Smooth muscle cell (in vitro differentiated cells): ENCODE measurements at regions not wholly inside any gene's neighbourhood (a gene's known extent, or its start where the extent isn't known, plus 50 kb on each side); places are given as distances from the start of the nearest gene placed in this dataset.

Source experiments
- DNase-seq: peaks from one replicate; lab custom pipeline; 2025; ENCODE audit not compliant: unreplicated experiment; lab: John Stamatoyannopoulos, UW
- H2AFZ ChIP-seq: fragments of 200-600 bp; sonication (generic); 2 replicates; pipeline ENCODE4 v1.6.0; 2016; ENCODE audit warnings: antibody characterized with exemption, low read depth, mild to moderate bottlenecking
- H3F3A ChIP-seq: fragments of 200-600 bp; sonication (generic); 2 replicates; pipeline ENCODE4 v1.6.0; 2017; ENCODE audit warnings: antibody characterized with exemption, low read depth
- H3K27ac ChIP-seq: fragments of 200-600 bp; sonication (generic); 2 replicates; pipeline ENCODE4 v1.5.1; 2016; ENCODE audit warnings: low read depth, mild to moderate bottlenecking
- H3K27me3 ChIP-seq: fragments of 200-600 bp; sonication (generic); 2 replicates; pipeline ENCODE4 v1.6.1; 2016; ENCODE audit warnings: low read depth, mild to moderate bottlenecking
- H3K36me3 ChIP-seq: fragments of 200-600 bp; sonication (generic); 2 replicates; pipeline ENCODE4 v1.5.1; 2016; ENCODE audit warnings: low read depth
- H3K4me1 ChIP-seq: fragments of 200-600 bp; sonication (generic); 2 replicates; pipeline ENCODE4 v1.5.1; 2016; ENCODE audit warnings: low read depth
- H3K4me2 ChIP-seq: fragments of 200-600 bp; sonication (generic); 2 replicates; pipeline ENCODE4 v1.6.0; 2016; ENCODE audit warnings: mild to moderate bottlenecking
- H3K4me3 ChIP-seq: fragments of 200-600 bp; sonication (generic); 2 replicates; pipeline ENCODE4 v1.5.1; 2016; ENCODE audit warnings: mild to moderate bottlenecking
- H3K79me2 ChIP-seq: fragments of 200-600 bp; sonication (generic); 2 replicates; pipeline ENCODE4 v1.6.0; 2016; ENCODE audit warnings: low read depth, mild to moderate bottlenecking
- H3K9ac ChIP-seq: fragments of 200-600 bp; sonication (generic); 2 replicates; pipeline ENCODE4 v1.6.0; 2016; ENCODE audit warnings: low read depth
- H3K9me3 ChIP-seq: fragments of 200-600 bp; sonication (generic); replicated peaks from 2 replicates; pipeline ENCODE4 v1.5.1; 2016; ENCODE audit warnings: low read depth
- H4K20me1 ChIP-seq: fragments of 200-600 bp; sonication (generic); 2 replicates; pipeline ENCODE4 v1.6.0; 2016; ENCODE audit warnings: low read depth
- CTCF ChIP-seq: fragments of 200-600 bp; sonication (generic); IDR thresholded peaks from 2 replicates; pipeline ENCODE4 v1.5.1; 2017; ENCODE audit warnings: borderline replicate concordance, mild to moderate bottlenecking, antibody characterized with exemption; ENCODE audit not compliant: insufficient read depth, poor library complexity, severe bottlenecking
- WGBS: methylation state at CpG from one replicate; pipeline ENCODE4 v1.1.7; 2016; ENCODE audit warnings: low lambda C conversion rate; 5-methylcytosine and 5-hydroxymethylcytosine counted together

DNA sequence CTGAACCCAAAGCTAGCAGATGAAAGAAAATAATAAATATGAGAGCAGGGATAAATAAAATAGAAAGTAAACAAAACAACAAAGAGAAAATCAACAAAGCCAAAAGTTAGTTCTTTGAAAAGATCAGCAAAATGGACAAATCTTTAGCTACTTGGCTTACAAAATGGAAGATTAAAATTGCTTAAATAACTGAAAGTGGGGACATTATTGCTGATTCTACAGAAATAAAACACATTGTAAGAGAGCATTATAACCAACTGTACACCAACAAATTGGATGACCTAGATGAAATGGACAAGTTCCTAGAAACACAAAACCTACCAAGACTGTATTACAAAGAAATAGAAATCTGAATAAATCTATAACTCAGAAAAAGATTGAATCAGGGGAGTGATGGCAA is 238.3 kb upstream of the C1orf87 start:
- Histone ChIP-seq H3K36me3 (no peaks in the 10 kb centered on the region), H3K27ac (no peak overlapping the region), H3K9me3 (no peaks in the 10 kb centered on the region), H3K79me2 (no peaks in the 10 kb centered on the region), H3F3A (no peaks in the 10 kb centered on the region), H3K4me3 (no peak overlapping the region), H2AFZ (no peak overlapping the region), H3K4me1 (no peaks in the 10 kb centered on the region), H3K9ac (no peak overlapping the region), H3K4me2 (no peak overlapping the region), H3K27me3 (no peaks in the 10 kb centered on the region), H4K20me1 (no peaks in the 10 kb centered on the region)
- DNase-seq, result no peak
- no peak for TF ChIP-seq CTCF

- H3K79me2 ChIP-seq, result no peaks in the 10 kb centered on the region
- H3K27ac ChIP-seq, result no peak overlapping the region
- no peaks in the 10 kb centered on the region for H3K4me1 ChIP-seq
- DNase-seq, result no peak
- H3K27me3 ChIP-seq, result no peaks in the 10 kb centered on the region
- H2AFZ ChIP-seq, result no peak overlapping the region
- no peaks in the 10 kb centered on the region for H3K36me3 ChIP-seq
- no peak overlapping the region for H3K4me2 ChIP-seq
- no peaks in the 10 kb centered on the region for H3F3A ChIP-seq
- WGBS, result 84% methylated on average over 5 of the region's 5 CpGs
- TF ChIP-seq CTCF, result no peak
- no peak overlapping the region for H3K4me3 ChIP-seq
- no peak overlapping the region for H3K9ac ChIP-seq
- H4K20me1 ChIP-seq, result no peaks in the 10 kb centered on the region
- no peaks in the 10 kb centered on the region for H3K9me3 ChIP-seq
These were observed 226.0 kb upstream of the C1orf87 start for GRCh38 chr1:60299581-60299980.

- 78% methylated on average over 3 of the region's 3 CpGs for WGBS
- H3K27ac ChIP-seq, result no peak overlapping the region
- H3K79me2 ChIP-seq, result no peaks in the 10 kb centered on the region
- H3K4me2 ChIP-seq, result no peak overlapping the region
- no peaks in the 10 kb centered on the region for H3F3A ChIP-seq
- TF ChIP-seq CTCF, result no peak
- H4K20me1 ChIP-seq, result no peaks in the 10 kb centered on the region
- no peak overlapping the region for H2AFZ ChIP-seq
- H3K4me3 ChIP-seq, result no peak overlapping the region
- no peaks in the 10 kb centered on the region for H3K4me1 ChIP-seq
- H3K9me3 ChIP-seq, result no peaks in the 10 kb centered on the region
- no peak for DNase-seq
- H3K9ac ChIP-seq, result no peak overlapping the region
- no peaks in the 10 kb centered on the region for H3K36me3 ChIP-seq
- no peaks in the 10 kb centered on the region for H3K27me3 ChIP-seq
These were observed 224.7 kb upstream of the C1orf87 start for GRCh38 chr1:60298290-60298689.

GRCh38 chr1:60296794-60297193 is 223.2 kb upstream of the C1orf87 start:
- Histone ChIP-seq H3K27me3 (no peaks in the 10 kb centered on the region), H3K9ac (no peak overlapping the region), H3K27ac (no peak overlapping the region), H3K36me3 (no peaks in the 10 kb centered on the region), H4K20me1 (no peaks in the 10 kb centered on the region), H3K4me1 (no peaks in the 10 kb centered on the region), H3K4me3 (no peak overlapping the region), H3K79me2 (no peaks in the 10 kb centered on the region), H3K4me2 (no peak overlapping the region), H3F3A (no peaks in the 10 kb centered on the region), H2AFZ (no peak overlapping the region), H3K9me3 (no peaks in the 10 kb centered on the region)
- 71% methylated on average over 2 of the region's 2 CpGs for WGBS
- DNase-seq, result no peak
- TF ChIP-seq CTCF, result no peak
